ENCODE measurements at regions not wholly inside any gene's neighbourhood (a gene's known extent, or its start where the extent isn't known, plus 50 kb on each side); places are given as distances from the start of the nearest gene placed in this dataset.

GRCh38 chr1:4298361-4299083 is 355.9 kb upstream of the AJAP1 start:
- DNase-seq = no peak
- Mint-ChIP-seq H3K4me3 (no peak overlapping the region), H3K27ac (no peak overlapping the region), H3K36me3 (ENCODE audit: low read depth) (peaks cover 11% of the 10 kb centered on the region), H3K27me3 (ENCODE audit: insufficient read depth) (no peaks in the 10 kb centered on the region; the same call in none of the 2 replicates), H3K9me3 (peaks cover 82% of the 10 kb centered on the region), H3K4me1 (ENCODE audit: low read depth) (no peaks in the 10 kb centered on the region)
- no peak for TF ChIP-seq CTCF (IDR thresholded peaks at IDR 0.05)

- H3K9me3 Mint-ChIP-seq = peaks cover 75% of the 10 kb centered on the region
- no peaks in the 10 kb centered on the region; the same call in none of the 2 replicates for H3K27me3 Mint-ChIP-seq (ENCODE audit: insufficient read depth)
- peaks cover 14% of the 10 kb centered on the region for H3K36me3 Mint-ChIP-seq (ENCODE audit: low read depth)
- no peaks in the 10 kb centered on the region for H3K4me1 Mint-ChIP-seq (ENCODE audit: low read depth)
- no peak for TF ChIP-seq CTCF (IDR thresholded peaks at IDR 0.05)
- H3K27ac Mint-ChIP-seq = no peak overlapping the region
- DNase-seq = no peak
- no peak overlapping the region for H3K4me3 Mint-ChIP-seq
Observed at GRCh38 chr1:4301007-4301406, 353.4 kb upstream of the AJAP1 start.

GRCh38 chr1:4303303-4303702 is 351.1 kb upstream of the AJAP1 start:
- Mint-ChIP-seq H3K27me3 (ENCODE audit: insufficient read depth) (no peaks in the 10 kb centered on the region; the same call in none of the 2 replicates), H3K9me3 (peaks cover 79% of the 10 kb centered on the region), H3K4me3 (no peak overlapping the region)

GRCh38 chr1:4305526-4306301 is 348.7 kb upstream of the AJAP1 start:
- Mint-ChIP-seq H3K36me3 (ENCODE audit: low read depth) (peaks cover 9% of the 10 kb centered on the region), H3K9me3 (peaks cover 66% of the 10 kb centered on the region), H3K4me3 (no peak overlapping the region), H3K4me1 (ENCODE audit: low read depth) (no peaks in the 10 kb centered on the region), H3K27me3 (ENCODE audit: insufficient read depth) (peaks cover 2% of the 10 kb centered on the region), H3K27ac (no peak overlapping the region)
- no peak for DNase-seq
- no peak for TF ChIP-seq CTCF (IDR thresholded peaks at IDR 0.05)

More at GRCh38 chr1:4303303-4303702, 351.1 kb upstream of the AJAP1 start:
- DNase-seq = no peak
- Mint-ChIP-seq H3K27ac (no peak overlapping the region), H3K36me3 (ENCODE audit: low read depth) (peaks cover 9% of the 10 kb centered on the region), H3K4me1 (ENCODE audit: low read depth) (no peaks in the 10 kb centered on the region)
- TF ChIP-seq CTCF (IDR thresholded peaks at IDR 0.05) = no peak

GRCh38 chr1:4306559-4307467 is 347.6 kb upstream of the AJAP1 start:
- H3K27ac Mint-ChIP-seq = no peak overlapping the region
- H3K4me1 Mint-ChIP-seq (ENCODE audit: low read depth) = no peaks in the 10 kb centered on the region
- H3K4me3 Mint-ChIP-seq = no peak overlapping the region
- DNase-seq = no peak
- H3K27me3 Mint-ChIP-seq (ENCODE audit: insufficient read depth) = peaks cover 2% of the 10 kb centered on the region
- no peak for TF ChIP-seq CTCF (IDR thresholded peaks at IDR 0.05)
- H3K9me3 Mint-ChIP-seq = peaks cover 66% of the 10 kb centered on the region
- H3K36me3 Mint-ChIP-seq (ENCODE audit: low read depth) = peaks cover 9% of the 10 kb centered on the region
